ENCODE measurements at regions not wholly inside any gene's neighbourhood (a gene's known extent, or its start where the extent isn't known, plus 50 kb on each side); places are given as distances from the start of the nearest gene placed in this dataset.

DNA sequence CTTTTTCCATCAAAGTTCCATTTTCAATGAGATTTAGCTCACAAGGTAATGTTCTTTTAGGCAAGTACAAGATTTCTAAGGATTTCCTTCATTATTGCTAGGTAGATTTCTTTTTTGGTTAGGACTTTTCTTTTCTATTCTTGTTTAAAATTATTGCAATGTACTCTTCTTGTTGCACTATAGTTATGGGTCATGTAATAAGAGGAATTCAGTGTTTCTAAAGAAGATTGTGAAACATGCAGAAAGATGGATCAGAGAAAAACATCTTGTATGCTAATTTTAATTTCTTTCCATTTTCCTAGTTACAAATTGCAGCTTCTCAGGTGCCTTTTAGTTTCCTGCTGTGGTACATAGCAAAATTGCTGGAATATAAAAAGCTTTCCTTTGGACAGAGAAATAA lies 56.1 kb downstream of the BTG1 start:
- Histone ChIP-seq H3K27me3 (ENCODE audit: insufficient read depth, low read length, poor library complexity, severe bottlenecking) (no peaks in the 10 kb centered on the region), H3K4me3 (ENCODE audit: low read length) (no peak overlapping the region), H3K27ac (ENCODE audit: low read depth, low read length) (no peak overlapping the region), H3K36me3 (ENCODE audit: insufficient read depth, low read length) (no peaks in the 10 kb centered on the region), H3K9me3 (ENCODE audit: low read length) (no peaks in the 10 kb centered on the region), H3K4me1 (ENCODE audit: insufficient read depth, low read length) (peaks cover 14% of the 10 kb centered on the region)
- H3K36me3 Mint-ChIP-seq = peaks cover 0 to 12% (median 4%) of the 10 kb centered on the region in 3 donors
- no peaks in the 10 kb centered on the region for H3K27me3 Mint-ChIP-seq
- H3K27ac Mint-ChIP-seq = no peak overlapping the region
- H3K4me3 Mint-ChIP-seq = no peak overlapping the region
- peaks cover 11 to 42% (median 41%) of the 10 kb centered on the region in 3 donors for H3K4me1 Mint-ChIP-seq
- no peaks in the 10 kb centered on the region for H3K9me3 Mint-ChIP-seq
- no peak for DNase-seq
- ChIA-PET CTCF (interaction anchor here (1.1 kb wide), 1 partner anchor 14 kb away, joined by 3 read pairs; no protein-coding TSS in a partner anchor), POLR2A (no interaction called here)

- Mint-ChIP-seq H3K4me3 (no peak overlapping the region), H3K36me3 (peaks cover 0 to 12% (median 4%) of the 10 kb centered on the region in 3 donors), H3K27me3 (no peaks in the 10 kb centered on the region), H3K27ac (peak overlapping the region in 1 of 8 donors; percentile 34), H3K4me1 (peaks cover 7 to 36% (median 35%) of the 10 kb centered on the region in 3 donors), H3K9me3 (no peaks in the 10 kb centered on the region)
- Histone ChIP-seq H3K9me3 (ENCODE audit: low read length) (no peaks in the 10 kb centered on the region), H3K4me1 (ENCODE audit: insufficient read depth, low read length) (peaks cover 8% of the 10 kb centered on the region), H3K4me3 (ENCODE audit: low read length) (no peak overlapping the region), H3K27ac (ENCODE audit: low read depth, low read length) (no peak overlapping the region), H3K36me3 (ENCODE audit: insufficient read depth, low read length) (no peaks in the 10 kb centered on the region), H3K27me3 (ENCODE audit: insufficient read depth, low read length, poor library complexity, severe bottlenecking) (no peaks in the 10 kb centered on the region)
- ChIA-PET POLR2A (interaction anchor here (0.7 kb wide), 1 partner anchor 58 kb away, joined by 6 read pairs; no protein-coding TSS in a partner anchor), CTCF (interaction anchor here (1.1 kb wide), 1 partner anchor 13 kb away, joined by 3 read pairs; no protein-coding TSS in a partner anchor)
- no peak for DNase-seq
Observed at GRCh38 chr12:92088805-92089204, 56.8 kb downstream of the BTG1 start.

GRCh38 chr12:92085736-92086040 lies 60.0 kb downstream of the BTG1 start:
- ChIA-PET POLR2A (no interaction called here), CTCF (interaction anchor here (1.5 kb wide), 1 partner anchor 302 kb away, joined by 3 read pairs; no protein-coding TSS in a partner anchor)

DNA sequence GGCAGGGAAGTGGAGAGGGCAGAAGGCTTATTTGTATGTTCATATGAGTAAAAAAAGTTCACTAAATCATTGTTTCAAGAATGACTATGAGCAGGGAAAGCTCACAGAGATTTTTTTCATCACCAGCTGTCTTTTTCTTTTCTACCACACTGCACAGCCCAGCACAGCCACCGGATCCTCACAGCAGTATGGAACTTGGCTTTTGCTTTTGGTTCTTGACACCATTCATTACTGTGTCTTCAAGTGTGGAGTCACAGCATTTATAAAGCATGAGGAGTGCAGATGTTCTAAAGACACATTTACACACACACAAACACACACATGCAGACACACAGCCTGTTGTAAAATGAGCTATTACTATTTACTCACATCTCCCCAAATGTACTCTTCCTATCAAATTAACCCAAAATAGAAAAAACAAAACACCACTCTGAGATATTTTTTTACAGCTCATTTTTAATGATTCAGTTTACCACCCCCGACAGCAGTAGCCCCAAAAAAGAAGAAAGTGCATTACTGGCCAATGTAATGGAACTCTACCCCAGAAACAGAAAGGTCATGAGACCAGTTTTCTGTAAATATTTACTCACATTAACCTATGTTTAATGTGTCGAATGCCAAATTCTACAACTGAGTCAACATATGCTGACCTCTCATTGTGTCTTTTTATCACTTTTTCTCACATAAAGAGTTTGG lies 60.5 kb downstream of the BTG1 start:
- no peaks in the 10 kb centered on the region for H3K9me3 ChIP-seq (ENCODE audit: low read length)
- CTCF ChIA-PET = interaction anchor here (1.5 kb wide), 1 partner anchor 301 kb away, joined by 3 read pairs; no protein-coding TSS in a partner anchor
- no peaks in the 10 kb centered on the region for H3K27me3 Mint-ChIP-seq
- H3K27me3 ChIP-seq (ENCODE audit: insufficient read depth, low read length, poor library complexity, severe bottlenecking) = no peaks in the 10 kb centered on the region
- H3K4me1 ChIP-seq (ENCODE audit: insufficient read depth, low read length) = peaks cover 27% of the 10 kb centered on the region
- H3K4me1 Mint-ChIP-seq = peaks cover 19 to 44% (median 43%) of the 10 kb centered on the region in 3 donors
- H3K4me3 ChIP-seq (ENCODE audit: low read length) = no peak overlapping the region
- H3K9me3 Mint-ChIP-seq = no peaks in the 10 kb centered on the region
- peaks cover 0 to 16% (median 4%) of the 10 kb centered on the region in 3 donors for H3K36me3 Mint-ChIP-seq
- H3K4me3 Mint-ChIP-seq = no peak overlapping the region
- H3K27ac ChIP-seq (ENCODE audit: low read depth, low read length) = no peak overlapping the region
- no peak for DNase-seq
- POLR2A ChIA-PET = interaction anchor here (1.0 kb wide), 1 partner anchor 30 kb away, joined by 3 read pairs; no protein-coding TSS in a partner anchor
- H3K36me3 ChIP-seq (ENCODE audit: insufficient read depth, low read length) = no peaks in the 10 kb centered on the region
- peak overlapping the region in 1 of 8 donors; percentile 50 for H3K27ac Mint-ChIP-seq

More at GRCh38 chr12:92085736-92086040, 60.0 kb downstream of the BTG1 start:
- Histone ChIP-seq H3K9me3 (ENCODE audit: low read length) (no peaks in the 10 kb centered on the region), H3K36me3 (ENCODE audit: insufficient read depth, low read length) (no peaks in the 10 kb centered on the region), H3K4me1 (ENCODE audit: insufficient read depth, low read length) (peaks cover 22% of the 10 kb centered on the region), H3K27me3 (ENCODE audit: insufficient read depth, low read length, poor library complexity, severe bottlenecking) (no peaks in the 10 kb centered on the region), H3K4me3 (ENCODE audit: low read length) (no peak overlapping the region), H3K27ac (ENCODE audit: low read depth, low read length) (no peak overlapping the region)
- Mint-ChIP-seq H3K27ac (no peak overlapping the region), H3K27me3 (no peaks in the 10 kb centered on the region), H3K4me3 (no peak overlapping the region), H3K9me3 (no peaks in the 10 kb centered on the region), H3K36me3 (peaks cover 0 to 16% (median 4%) of the 10 kb centered on the region in 3 donors), H3K4me1 (peaks cover 14 to 44% (median 38%) of the 10 kb centered on the region in 3 donors)
- DNase-seq = no peak

DNA sequence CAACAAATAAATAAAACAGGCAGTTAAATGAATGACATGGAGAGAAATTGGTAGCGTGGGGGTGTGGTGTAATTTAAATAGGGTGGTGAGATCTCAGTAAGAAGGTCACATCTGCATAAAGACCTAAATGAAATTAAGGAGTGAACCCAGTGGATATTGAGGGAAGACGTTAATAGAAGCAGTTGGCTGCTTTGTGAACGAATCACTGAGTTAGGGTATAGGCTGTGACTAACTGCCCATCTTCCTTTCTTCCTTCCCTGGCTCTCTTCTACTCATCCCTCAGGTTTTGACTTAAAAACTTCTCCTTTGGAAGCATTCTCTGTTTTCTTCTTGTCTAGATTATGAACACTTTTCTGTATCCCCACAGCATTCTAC lies 64.7 kb downstream of the BTG1 start:
- H3K4me1 Mint-ChIP-seq = peaks cover 29 to 72% (median 70%) of the 10 kb centered on the region in 3 donors
- no peak for DNase-seq
- Histone ChIP-seq H3K27ac (ENCODE audit: low read depth, low read length) (no peak overlapping the region), H3K9me3 (ENCODE audit: low read length) (no peaks in the 10 kb centered on the region), H3K36me3 (ENCODE audit: insufficient read depth, low read length) (no peaks in the 10 kb centered on the region), H3K4me3 (ENCODE audit: low read length) (peak overlapping the region; percentile 30), H3K27me3 (ENCODE audit: insufficient read depth, low read length, poor library complexity, severe bottlenecking) (no peaks in the 10 kb centered on the region), H3K4me1 (ENCODE audit: insufficient read depth, low read length) (peaks cover 56% of the 10 kb centered on the region)
- H3K27ac Mint-ChIP-seq = peak overlapping the region in 4 of 8 donors; percentile 35 to 83 (median 74)
- H3K36me3 Mint-ChIP-seq = peaks cover 2 to 17% (median 9%) of the 10 kb centered on the region in 3 donors
- ChIA-PET POLR2A (no interaction called here), CTCF (no interaction called here)
- peak overlapping the region in 6 of 7 donors; percentile 28 to 72 (median 64) for H3K4me3 Mint-ChIP-seq
- H3K9me3 Mint-ChIP-seq = no peaks in the 10 kb centered on the region
- H3K27me3 Mint-ChIP-seq = no peaks in the 10 kb centered on the region

DNA sequence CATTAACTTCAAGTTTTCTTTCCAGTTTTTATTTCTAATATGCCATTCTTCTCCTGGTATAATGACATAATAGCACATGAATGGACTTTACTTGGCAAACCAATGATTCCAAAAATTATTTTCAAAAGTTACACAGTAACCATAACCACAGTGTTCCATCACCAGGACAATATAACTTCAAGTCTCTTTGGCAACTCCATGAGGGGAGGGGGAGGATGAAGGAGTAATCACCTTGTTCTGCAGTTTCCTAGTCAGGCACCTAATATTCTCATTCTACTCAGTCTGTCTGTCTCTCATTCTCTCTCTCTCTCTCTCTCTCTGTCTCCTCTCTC lies 66.6 kb downstream of the BTG1 start:
- POLR2A ChIA-PET = no interaction called here
- Mint-ChIP-seq H3K27ac (peak overlapping the region in 3 of 8 donors; percentile 19 to 74 (median 35)), H3K4me1 (peaks cover 26 to 72% (median 68%) of the 10 kb centered on the region in 3 donors), H3K36me3 (peaks cover 2 to 14% (median 5%) of the 10 kb centered on the region in 3 donors), H3K27me3 (no peaks in the 10 kb centered on the region), H3K4me3 (no peak overlapping the region), H3K9me3 (no peaks in the 10 kb centered on the region)
- peaks cover 56% of the 10 kb centered on the region for H3K4me1 ChIP-seq (ENCODE audit: insufficient read depth, low read length)
- CTCF ChIA-PET = no interaction called here
- no peaks in the 10 kb centered on the region for H3K9me3 ChIP-seq (ENCODE audit: low read length)
- no peak for DNase-seq
- no peak overlapping the region for H3K4me3 ChIP-seq (ENCODE audit: low read length)
- no peak overlapping the region for H3K27ac ChIP-seq (ENCODE audit: low read depth, low read length)
- no peaks in the 10 kb centered on the region for H3K27me3 ChIP-seq (ENCODE audit: insufficient read depth, low read length, poor library complexity, severe bottlenecking)
- H3K36me3 ChIP-seq (ENCODE audit: insufficient read depth, low read length) = no peaks in the 10 kb centered on the region

DNA sequence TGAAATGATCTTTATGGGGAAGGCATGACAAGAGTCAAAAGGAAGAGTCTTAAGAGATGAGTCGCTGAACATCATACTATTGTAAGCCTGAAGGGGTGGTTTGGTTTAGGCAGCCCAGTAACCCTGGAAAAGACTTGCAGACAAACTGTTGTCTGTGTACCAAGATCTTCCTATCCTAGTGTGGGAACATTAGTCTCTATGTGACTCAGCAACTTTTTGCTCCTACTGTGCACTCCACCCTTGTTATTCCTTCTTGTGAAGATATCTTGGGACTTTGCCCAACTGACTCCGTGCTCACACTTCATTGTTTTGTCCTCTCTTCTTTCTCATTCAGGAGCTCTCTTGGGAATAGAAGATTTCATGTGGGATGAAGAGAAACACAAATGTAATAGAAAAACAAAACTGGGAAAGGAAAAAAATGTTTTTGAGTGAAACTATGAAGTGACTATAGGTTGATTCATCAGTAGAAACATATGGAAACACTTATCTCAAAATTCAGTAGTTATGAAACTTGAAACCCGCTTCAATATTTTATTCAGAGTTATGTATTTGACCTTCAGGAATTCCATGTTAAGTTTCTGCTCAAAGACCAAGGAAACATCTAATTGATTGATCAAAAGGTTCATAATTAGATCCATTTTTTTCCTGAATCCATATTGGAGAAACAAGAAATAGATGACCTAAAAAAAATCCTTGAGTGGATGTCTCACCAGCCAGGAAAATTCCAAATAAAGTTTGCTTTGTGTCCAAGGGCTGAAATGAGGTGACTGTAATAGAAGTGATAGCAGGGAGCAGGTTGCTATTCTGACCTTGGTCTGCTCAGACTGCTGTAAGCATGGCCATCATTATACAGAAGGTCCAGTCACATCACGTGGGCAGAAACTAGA lies 67.2 kb downstream of the BTG1 start:
- H3K36me3 ChIP-seq (ENCODE audit: insufficient read depth, low read length) = no peaks in the 10 kb centered on the region
- Mint-ChIP-seq H3K36me3 (peaks cover 2 to 14% (median 5%) of the 10 kb centered on the region in 3 donors), H3K27ac (peak overlapping the region in 1 of 8 donors; percentile 19), H3K4me3 (no peak overlapping the region), H3K4me1 (peaks cover 26 to 72% (median 68%) of the 10 kb centered on the region in 3 donors), H3K9me3 (no peaks in the 10 kb centered on the region), H3K27me3 (no peaks in the 10 kb centered on the region)
- no peaks in the 10 kb centered on the region for H3K9me3 ChIP-seq (ENCODE audit: low read length)
- H3K4me3 ChIP-seq (ENCODE audit: low read length) = no peak overlapping the region
- POLR2A ChIA-PET = no interaction called here
- DNase-seq = no peak
- no peak overlapping the region for H3K27ac ChIP-seq (ENCODE audit: low read depth, low read length)
- H3K4me1 ChIP-seq (ENCODE audit: insufficient read depth, low read length) = peaks cover 56% of the 10 kb centered on the region
- no peaks in the 10 kb centered on the region for H3K27me3 ChIP-seq (ENCODE audit: insufficient read depth, low read length, poor library complexity, severe bottlenecking)
- CTCF ChIA-PET = no interaction called here

DNA sequence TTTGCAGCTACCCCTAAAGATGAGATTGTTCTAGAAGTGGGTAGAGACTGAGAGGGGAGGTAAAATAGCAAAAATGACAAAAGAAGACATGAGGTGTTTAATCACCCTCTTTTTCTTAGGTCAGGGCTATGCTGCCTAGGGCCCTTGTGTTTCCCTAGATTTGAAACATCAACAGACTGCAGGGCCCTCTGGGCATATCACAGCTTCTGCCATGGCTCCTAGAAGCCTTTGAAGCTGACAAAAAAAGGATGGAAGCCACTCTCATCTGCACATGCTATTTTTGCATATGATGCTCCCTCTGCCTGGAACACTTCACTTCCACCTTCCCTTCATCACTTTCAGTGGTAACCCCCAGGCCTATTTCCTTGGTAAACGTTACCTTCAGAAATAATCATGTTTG lies 68.1 kb downstream of the BTG1 start:
- Histone ChIP-seq H3K4me3 (ENCODE audit: low read length) (no peak overlapping the region), H3K4me1 (ENCODE audit: insufficient read depth, low read length) (peaks cover 56% of the 10 kb centered on the region), H3K27me3 (ENCODE audit: insufficient read depth, low read length, poor library complexity, severe bottlenecking) (no peaks in the 10 kb centered on the region), H3K27ac (ENCODE audit: low read depth, low read length) (no peak overlapping the region), H3K36me3 (ENCODE audit: insufficient read depth, low read length) (no peaks in the 10 kb centered on the region), H3K9me3 (ENCODE audit: low read length) (no peaks in the 10 kb centered on the region)
- Mint-ChIP-seq H3K4me3 (peak overlapping the region in 2 of 7 donors; percentile 32 to 51), H3K9me3 (no peaks in the 10 kb centered on the region), H3K36me3 (peaks cover 2 to 20% (median 8%) of the 10 kb centered on the region in 3 donors), H3K4me1 (peaks cover 25 to 71% (median 68%) of the 10 kb centered on the region in 3 donors), H3K27ac (peak overlapping the region in 1 of 8 donors; percentile 59), H3K27me3 (no peaks in the 10 kb centered on the region)
- DNase-seq = no peak
- POLR2A ChIA-PET = no interaction called here
- CTCF ChIA-PET = no interaction called here
